NCI-H1092 treated with DMSO at 0.1 percent for 48 hours (cell line): ENCODE measurements at regions not wholly inside any gene's neighbourhood (a gene's known extent, or its start where the extent isn't known, plus 50 kb on each side); places are given as distances from the start of the nearest gene placed in this dataset.
"Not testable (repeated sequence)": the region's sequence is repeated elsewhere in the genome, so short reads cannot be mapped to it uniquely, and the experiment has no call there.

Experiments used
- DNase-seq: peaks from one replicate; lab custom pipeline; 2025; lab: John Stamatoyannopoulos, UW

GRCh38 chr11:71383461-71383860 is 64.7 kb downstream of the DHCR7 start:
- no peak for DNase-seq

- no peak for DNase-seq
Observed at GRCh38 chr11:71381781-71382505, 66.2 kb downstream of the DHCR7 start.

GRCh38 chr11:71379701-71380100 is 68.5 kb downstream of the DHCR7 start:
- no peak for DNase-seq

GRCh38 chr11:71373791-71374454 is 74.3 kb downstream of the DHCR7 start:
- DNase-seq = no peak

- DNase-seq = peak; percentile 35
Observed at GRCh38 chr11:71372693-71373657, 75.2 kb downstream of the DHCR7 start.

- DNase-seq = no peak
Observed at GRCh38 chr11:71371674-71372069, 76.5 kb downstream of the DHCR7 start.

GRCh38 chr11:71370895-71371673 is 77.1 kb downstream of the DHCR7 start:
- peak; percentile 60 for DNase-seq

- DNase-seq = no peak
Observed at GRCh38 chr11:71370020-71370747, 78.0 kb downstream of the DHCR7 start.

- no peak for DNase-seq
Observed at GRCh38 chr11:71369411-71369810, 78.8 kb downstream of the DHCR7 start.

- no peak for DNase-seq
Observed at GRCh38 chr11:71368966-71369365, 79.2 kb downstream of the DHCR7 start.

- DNase-seq = no peak
Observed at GRCh38 chr11:71367756-71368155, 80.4 kb downstream of the DHCR7 start.

- DNase-seq = not testable (repeated sequence)
Observed at GRCh38 chr11:71367276-71367675, 80.9 kb downstream of the DHCR7 start.

GRCh38 chr11:71366076-71366475 is 82.1 kb downstream of the DHCR7 start:
- no peak for DNase-seq

- DNase-seq = no peak
Observed at GRCh38 chr11:71365626-71366025, 82.6 kb downstream of the DHCR7 start.

GRCh38 chr11:71364806-71365205 is 83.4 kb downstream of the DHCR7 start:
- DNase-seq = no peak

- DNase-seq = peak; percentile 39
Observed at GRCh38 chr11:71364176-71364671, 84.0 kb downstream of the DHCR7 start.

- no peak for DNase-seq
Observed at GRCh38 chr11:71363721-71364120, 84.5 kb downstream of the DHCR7 start.

GRCh38 chr11:71358963-71359567 is 89.1 kb downstream of the DHCR7 start:
- no peak for DNase-seq

GRCh38 chr11:71358122-71358728 is 90.0 kb downstream of the DHCR7 start:
- DNase-seq = no peak

GRCh38 chr11:71357414-71357813 is 90.8 kb downstream of the DHCR7 start:
- DNase-seq = no peak
